Small intestine (tissue), 7 donors: ENCODE measurements at regions not wholly inside any gene's neighbourhood (a gene's known extent, or its start where the extent isn't known, plus 50 kb on each side); places are given as distances from the start of the nearest gene placed in this dataset.
"Not testable (repeated sequence)": the region's sequence is repeated elsewhere in the genome, so short reads cannot be mapped to it uniquely, and the experiment has no call there.

Experiments used
- DNase-seq, 2 donors: peaks; one replicate each; pipeline versions ENCODE4 v3.0.0 to v3.0.0-alpha.2; 2013
- FAIRE-seq: peaks from 2 replicates; lab custom pipeline; 2012; peaks lifted over from hg19 to GRCh38; lab: Jason Lieb, UNC
- H3K27ac ChIP-seq, 3 donors: one replicate each; pipeline ENCODE4 v1.5.1; 2013; ENCODE audit warnings: low read length in 2 of 3, mild to moderate bottlenecking in 2 of 3, control low read depth in 1 of 3, inconsistent platforms in 1 of 3, low read depth in 1 of 3, moderate library complexity in 1 of 3
- H3K27me3 ChIP-seq, 3 donors: one replicate each; pipeline ENCODE4 v1.6.1; 2013; ENCODE audit warnings: low read length in 3 of 3, inconsistent platforms in 1 of 3; ENCODE audit not compliant: control insufficient read depth in 3 of 3, insufficient read depth in 3 of 3
- H3K36me3 ChIP-seq, 3 donors: one replicate each; pipeline ENCODE4 v1.6.1; 2013; ENCODE audit warnings: low read length in 3 of 3, inconsistent platforms in 1 of 3, low read depth in 1 of 3, mild to moderate bottlenecking in 1 of 3, moderate library complexity in 1 of 3; ENCODE audit not compliant: control insufficient read depth in 3 of 3, insufficient read depth in 2 of 3
- H3K4me1 ChIP-seq, 3 donors: one replicate each; pipeline ENCODE4 v1.6.1; 2013; ENCODE audit warnings: low read length in 2 of 3, inconsistent platforms in 1 of 3, low read depth in 1 of 3, mild to moderate bottlenecking in 1 of 3, moderate library complexity in 1 of 3; ENCODE audit not compliant: control insufficient read depth in 3 of 3, insufficient read depth in 2 of 3
- H3K4me3 ChIP-seq, 3 donors: one replicate each; pipeline ENCODE4 v1.5.1; 2013; ENCODE audit warnings: low read length in 3 of 3, control low read depth in 1 of 3, inconsistent platforms in 1 of 3, low read depth in 1 of 3, mild to moderate bottlenecking in 1 of 3, moderate library complexity in 1 of 3
- H3K9me3 ChIP-seq, 2 donors: one replicate each; pipeline ENCODE4 v1.6.1; 2013; ENCODE audit warnings: low read depth in 1 of 2, low read length in 1 of 2; ENCODE audit not compliant: control insufficient read depth in 2 of 2, insufficient read depth in 1 of 2
- WGBS, 3 donors: extraction: QIAGEN DNeasy Blood & Tissue Kit; methylation state at CpG; one replicate each; pipeline ENCODE4 v1.1.7; 2013; 5-methylcytosine and 5-hydroxymethylcytosine counted together
- donor health status: healthy with polysubstance abuse.
- donor health status: control.
- donor health status: control.
- donor health status: Bipolar disorder and iron deficiency.
- donor health status: healthy.

DNA sequence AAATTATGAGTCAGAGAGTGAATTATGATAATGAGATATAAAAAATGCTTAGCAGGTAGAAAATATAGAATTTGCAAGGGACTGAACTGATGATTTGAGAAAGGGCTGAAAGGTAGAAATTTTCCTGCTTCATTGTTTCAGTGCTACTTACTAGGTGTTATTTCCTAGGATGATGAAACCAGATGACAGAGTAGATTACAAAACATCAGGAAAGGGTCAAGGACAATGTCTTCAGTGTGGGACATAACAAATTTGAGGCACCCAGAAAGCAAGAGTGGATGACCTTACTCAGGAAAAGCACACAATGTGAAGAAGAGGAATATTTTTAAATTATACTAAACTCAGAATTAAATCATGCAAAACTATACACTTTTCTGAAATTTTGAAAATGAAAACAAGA, 102.1 kb downstream of the SHCBP1 start:
- DNase-seq: no peak
- FAIRE-seq: no peak
- H3K4me1 ChIP-seq: no peaks in the 10 kb centered on the region

DNA sequence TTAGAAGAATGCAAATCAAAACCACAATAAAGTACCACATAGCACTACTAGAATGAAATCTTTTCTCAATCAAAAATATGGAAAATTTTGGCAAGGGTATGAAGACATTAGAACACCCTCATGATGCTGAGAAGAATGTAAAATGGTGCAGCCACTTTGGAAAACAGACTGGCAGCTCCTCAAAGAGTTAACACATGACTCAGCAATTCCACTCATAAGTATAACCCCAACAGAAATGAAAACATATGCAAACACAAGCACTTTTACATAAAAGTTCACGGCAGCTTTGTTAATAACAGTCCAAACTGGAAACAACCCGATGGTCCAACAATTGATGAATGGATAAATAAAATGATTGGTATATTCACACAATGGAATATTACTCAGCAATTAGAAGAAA, 124.5 kb downstream of the SHCBP1 start:
- H3K36me3 ChIP-seq: no peaks in the 10 kb centered on the region
- 79 to 86% (median 84%) methylated on average over 2 of the region's 2 CpGs for WGBS, 3 donors
- no peaks in the 10 kb centered on the region for H3K9me3 ChIP-seq
- no peak for DNase-seq
- no peak for FAIRE-seq
- no peaks in the 10 kb centered on the region for H3K27me3 ChIP-seq
- no peak overlapping the region for H3K4me3 ChIP-seq
- no peaks in the 10 kb centered on the region for H3K4me1 ChIP-seq
- no peak overlapping the region for H3K27ac ChIP-seq

More for the DNA sequence above, 102.1 kb downstream of the SHCBP1 start:
- Histone ChIP-seq H3K36me3 (no peaks in the 10 kb centered on the region), H3K4me3 (no peak overlapping the region), H3K27ac (no peak overlapping the region), H3K9me3 (peaks cover 0 to 2% of the 10 kb centered on the region in 2 donors), H3K27me3 (no peaks in the 10 kb centered on the region)

DNA sequence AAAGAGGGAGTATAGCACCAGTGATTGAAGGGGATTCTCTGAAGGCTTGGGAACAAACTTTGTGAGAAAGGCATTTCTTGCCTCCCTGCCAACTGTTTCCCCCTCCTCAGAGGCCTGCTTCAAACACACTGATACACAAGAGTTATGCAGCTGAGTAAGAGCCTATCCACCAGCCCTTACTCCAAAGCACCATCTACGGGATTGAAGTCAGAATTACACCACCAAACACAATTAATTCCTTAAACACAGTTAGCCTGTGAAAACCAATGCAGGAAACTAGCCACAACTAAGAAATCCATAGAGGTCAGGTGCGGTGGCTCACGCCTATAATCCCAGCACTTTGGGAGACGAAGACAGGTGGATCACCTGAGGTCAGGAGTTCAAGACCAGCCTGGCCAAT, 138.3 kb downstream of the SHCBP1 start:
- FAIRE-seq: no peak
- Histone ChIP-seq H3K27ac (no peak overlapping the region), H3K36me3 (no peaks in the 10 kb centered on the region), H3K4me1 (no peaks in the 10 kb centered on the region), H3K4me3 (no peak overlapping the region), H3K27me3 (no peaks in the 10 kb centered on the region), H3K9me3 (peaks cover 0 to 17% of the 10 kb centered on the region in 2 donors)
- WGBS, 3 donors: 40 to 51% (median 45%) methylated on average over 4 of the region's 4 CpGs
- no peak for DNase-seq

DNA sequence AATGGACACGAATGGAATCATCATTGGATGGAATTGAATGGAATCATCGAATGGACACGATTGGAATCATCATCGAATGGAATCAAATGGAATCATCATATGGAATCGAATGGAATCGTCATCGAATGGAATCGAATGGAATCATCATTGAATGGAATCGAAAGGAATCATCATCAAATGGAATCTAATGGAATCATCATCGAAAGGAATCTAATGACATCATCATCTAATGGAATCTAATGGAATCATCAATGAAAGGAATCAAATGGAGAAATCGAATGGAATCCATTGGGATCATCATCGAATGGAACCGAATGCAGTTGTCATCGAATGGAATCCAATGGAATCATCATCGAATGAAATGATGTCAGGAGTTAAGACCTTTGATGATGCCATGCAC, 154.9 kb downstream of the SHCBP1 start:
- H3K36me3 ChIP-seq: no peaks in the 10 kb centered on the region
- no peaks in the 10 kb centered on the region for H3K4me1 ChIP-seq
- no peak overlapping the region for H3K27ac ChIP-seq
- FAIRE-seq (no peak), DNase-seq (no peak)
- 79 to 85% (median 84%) methylated on average over 15 of the region's 15 CpGs for WGBS, 3 donors
- peaks cover 0 to 9% of the 10 kb centered on the region in 2 donors for H3K9me3 ChIP-seq
- no peaks in the 10 kb centered on the region for H3K27me3 ChIP-seq
- no peak overlapping the region for H3K4me3 ChIP-seq

GRCh38 chr16:46454801-46455200, 166.4 kb downstream of the SHCBP1 start:
- not testable (repeated sequence) for H3K27ac ChIP-seq, H3K27me3 ChIP-seq, H3K4me1 ChIP-seq, DNase-seq, H3K36me3 ChIP-seq, H3K4me3 ChIP-seq, H3K9me3 ChIP-seq, FAIRE-seq
- 57 to 76% (median 62%) methylated on average over 8 to 10 of the region's 10 CpGs for WGBS, 3 donors

DNA sequence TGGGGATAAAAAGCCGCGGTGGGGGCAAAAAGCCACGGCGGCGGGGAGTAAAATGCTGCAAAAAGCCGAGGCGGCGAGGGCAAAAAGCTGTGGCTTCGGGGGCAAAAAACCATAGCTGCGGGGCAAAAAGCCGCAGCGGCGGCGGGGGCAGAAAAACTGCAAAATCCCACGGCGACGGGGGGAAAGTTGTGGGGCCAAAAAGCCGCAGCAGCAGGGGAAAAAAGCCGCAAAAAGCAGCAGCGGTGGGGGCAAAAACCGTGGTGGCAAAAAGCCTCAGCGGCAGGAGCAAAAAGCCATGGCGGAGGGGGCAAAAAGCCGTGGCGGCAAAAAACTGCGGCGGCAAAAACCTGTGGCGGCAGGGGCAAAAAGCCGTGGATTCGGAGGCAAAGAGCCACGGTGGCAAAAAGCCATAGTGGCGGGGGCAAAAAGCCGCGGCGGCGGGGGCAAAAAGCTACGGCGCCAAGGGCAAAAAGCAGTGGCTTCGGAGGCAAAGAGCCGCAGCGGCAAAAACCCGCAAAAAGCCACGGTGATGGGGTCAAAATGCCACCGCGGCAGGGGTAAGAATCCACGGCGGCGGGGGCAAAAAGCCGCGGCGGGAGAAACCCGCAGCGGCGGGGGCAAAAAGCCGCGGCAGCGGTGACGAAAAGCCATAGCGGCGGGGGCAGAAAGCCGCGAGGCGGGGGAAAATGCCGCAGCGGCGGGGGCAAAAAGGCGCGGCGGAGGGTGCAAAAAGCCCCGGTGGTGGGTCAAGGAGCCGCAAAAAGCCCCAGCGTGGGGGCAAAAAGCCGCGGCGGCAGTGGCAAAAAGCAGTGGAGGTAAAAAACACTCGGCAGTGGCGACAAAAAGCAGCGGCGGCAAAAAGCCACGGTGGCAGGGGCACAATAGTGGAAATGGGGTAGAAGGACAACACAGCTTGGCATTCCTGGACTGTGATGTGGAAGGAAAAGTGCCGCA, 192.8 kb downstream of the SHCBP1 start:
- 36 to 65% (median 54%) methylated on average over 64 to 81 of the region's 81 CpGs for WGBS, 3 donors
- H3K27ac ChIP-seq: no peak overlapping the region
- no peaks in the 10 kb centered on the region for H3K36me3 ChIP-seq
- H3K4me3 ChIP-seq: no peak overlapping the region
- FAIRE-seq: no peak
- no peak for DNase-seq
- H3K4me1 ChIP-seq: no peaks in the 10 kb centered on the region
- H3K27me3 ChIP-seq: peaks cover 0 to 6% (median 0%) of the 10 kb centered on the region in 3 donors
- peaks cover 6 to 14% of the 10 kb centered on the region in 2 donors for H3K9me3 ChIP-seq

GRCh38 chr16:46427340-46428107, 193.7 kb downstream of the SHCBP1 start:
- Histone ChIP-seq H3K36me3 (no peaks in the 10 kb centered on the region), H3K27me3 (peaks cover 0 to 6% (median 0%) of the 10 kb centered on the region in 3 donors), H3K27ac (no peak overlapping the region), H3K4me1 (no peaks in the 10 kb centered on the region), H3K4me3 (no peak overlapping the region), H3K9me3 (peaks cover 6 to 14% of the 10 kb centered on the region in 2 donors)
- WGBS, 3 donors: 47 to 71% (median 59%) methylated on average over 46 to 48 of the region's 48 CpGs
- no peak for DNase-seq
- FAIRE-seq: no peak

- 71 to 73% (median 72%) methylated on average over 1 of the region's 1 CpG for WGBS, 3 donors
- FAIRE-seq: no peak
- H3K9me3 ChIP-seq: peaks cover 6 to 14% of the 10 kb centered on the region in 2 donors
These were observed 194.8 kb downstream of the SHCBP1 start for GRCh38 chr16:46426336-46426735.

More at GRCh38 chr16:46426336-46426735, 194.8 kb downstream of the SHCBP1 start:
- H3K27ac ChIP-seq: no peak overlapping the region
- peaks cover 0 to 6% (median 0%) of the 10 kb centered on the region in 3 donors for H3K27me3 ChIP-seq
- H3K36me3 ChIP-seq: no peaks in the 10 kb centered on the region
- DNase-seq: no peak
- H3K4me3 ChIP-seq: no peak overlapping the region
- H3K4me1 ChIP-seq: no peaks in the 10 kb centered on the region
